ENCODE measurements at regions not wholly inside any gene's neighbourhood (a gene's known extent, or its start where the extent isn't known, plus 50 kb on each side); places are given as distances from the start of the nearest gene placed in this dataset.

DNA sequence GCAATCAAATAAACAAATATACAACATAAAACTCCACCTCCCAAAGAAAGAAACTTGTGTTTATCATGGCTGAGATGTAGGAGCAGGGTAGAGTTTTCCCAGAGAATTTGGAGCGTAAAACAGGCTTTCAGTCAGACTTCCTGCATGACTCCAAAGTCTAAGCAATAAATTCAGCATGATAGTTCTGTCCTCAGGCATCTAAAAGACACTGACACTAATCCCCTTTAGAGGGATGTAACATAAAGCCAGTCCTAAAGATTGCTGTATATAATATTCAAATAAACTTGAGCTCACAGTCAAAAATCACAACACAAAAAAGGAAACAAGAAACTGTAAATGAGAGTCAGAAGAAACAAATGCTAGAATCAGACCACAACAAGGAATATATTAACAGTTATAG is 234.4 kb downstream of the CENPW start:
- H3K27ac ChIP-seq: no peak overlapping the region
- H3K27me3 ChIP-seq (ENCODE audit: insufficient read depth, low read depth): no peaks in the 10 kb centered on the region
- H3K79me2 ChIP-seq (ENCODE audit: insufficient read depth, low read depth): no peaks in the 10 kb centered on the region
- no peaks in the 10 kb centered on the region for H3K4me1 ChIP-seq (ENCODE audit: low read depth, poor library complexity, severe bottlenecking)
- no peak overlapping the region for H3K9ac ChIP-seq
- no peak overlapping the region for H3K4me2 ChIP-seq
- no peaks in the 10 kb centered on the region for H3K36me3 ChIP-seq (ENCODE audit: insufficient read depth)
- no peak overlapping the region for H2AFZ ChIP-seq (ENCODE audit: low read depth)
- no peak for TF ChIP-seq CTCF (conservative IDR thresholded peaks at IDR 0.05; ENCODE audit: low read depth, low read length)
- no peak overlapping the region for H3K4me3 ChIP-seq (IDR thresholded peaks at IDR 0.05; ENCODE audit: insufficient read depth, low read depth, low read length)
- H4K20me1 ChIP-seq (ENCODE audit: insufficient read depth): no peaks in the 10 kb centered on the region

GRCh38 chr6:126581316-126581715 is 241.4 kb downstream of the CENPW start:
- no peak overlapping the region for H3K4me3 ChIP-seq (IDR thresholded peaks at IDR 0.05; ENCODE audit: insufficient read depth, low read depth, low read length)
- no peaks in the 10 kb centered on the region for H3K4me1 ChIP-seq (ENCODE audit: low read depth, poor library complexity, severe bottlenecking)
- no peaks in the 10 kb centered on the region for H4K20me1 ChIP-seq (ENCODE audit: insufficient read depth)
- H2AFZ ChIP-seq (ENCODE audit: low read depth): no peak overlapping the region
- H3K36me3 ChIP-seq (ENCODE audit: insufficient read depth): no peaks in the 10 kb centered on the region
- no peak overlapping the region for H3K27ac ChIP-seq
- no peaks in the 10 kb centered on the region for H3K79me2 ChIP-seq (ENCODE audit: insufficient read depth, low read depth)
- no peaks in the 10 kb centered on the region for H3K27me3 ChIP-seq (ENCODE audit: insufficient read depth, low read depth)
- H3K4me2 ChIP-seq: no peak overlapping the region
- H3K9ac ChIP-seq: no peak overlapping the region
- no peak for TF ChIP-seq CTCF (conservative IDR thresholded peaks at IDR 0.05; ENCODE audit: low read depth, low read length)

DNA sequence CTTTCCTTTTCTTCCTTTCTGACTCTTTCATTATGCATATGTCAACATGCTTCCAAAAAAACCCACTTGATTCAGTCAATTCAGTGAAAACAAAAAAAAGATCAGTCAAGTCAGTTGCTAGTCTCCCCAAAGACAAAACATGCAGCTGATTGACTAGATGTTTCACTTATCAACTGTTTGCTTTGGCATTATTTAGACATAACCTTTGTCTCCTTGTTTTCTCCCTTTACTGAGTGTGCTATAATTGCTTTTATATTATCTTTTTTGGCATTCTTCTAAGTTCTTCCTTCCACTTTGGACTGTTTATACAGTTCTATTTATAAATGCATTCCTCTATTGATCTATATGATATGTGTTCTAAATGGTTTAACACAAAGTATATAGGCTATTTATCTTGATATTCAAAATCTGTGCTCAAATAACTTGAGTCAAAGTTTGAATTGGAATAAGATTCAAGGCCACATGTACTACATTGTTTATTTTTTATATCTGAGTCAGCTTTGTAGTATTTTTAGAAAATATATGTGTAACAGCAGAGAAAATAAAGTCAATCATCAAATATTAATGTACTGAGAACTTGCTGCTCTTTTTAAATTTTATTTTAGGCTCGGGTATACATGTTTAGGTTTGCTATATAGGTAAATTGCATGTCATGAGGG is 260.5 kb downstream of the CENPW start:
- Histone ChIP-seq H3K4me3 (IDR thresholded peaks at IDR 0.05; ENCODE audit: insufficient read depth, low read depth, low read length) (no peak overlapping the region), H3K4me2 (no peak overlapping the region), H3K27ac (no peak overlapping the region), H3K9ac (no peak overlapping the region), H3K36me3 (ENCODE audit: insufficient read depth) (no peaks in the 10 kb centered on the region), H3K27me3 (ENCODE audit: insufficient read depth, low read depth) (no peaks in the 10 kb centered on the region), H2AFZ (ENCODE audit: low read depth) (no peak overlapping the region), H4K20me1 (ENCODE audit: insufficient read depth) (no peaks in the 10 kb centered on the region), H3K4me1 (ENCODE audit: low read depth, poor library complexity, severe bottlenecking) (no peaks in the 10 kb centered on the region), H3K79me2 (ENCODE audit: insufficient read depth, low read depth) (no peaks in the 10 kb centered on the region)
- no peak for TF ChIP-seq CTCF (conservative IDR thresholded peaks at IDR 0.05; ENCODE audit: low read depth, low read length)

GRCh38 chr6:126603410-126603809 is 263.5 kb downstream of the CENPW start:
- Histone ChIP-seq H3K4me2 (no peak overlapping the region), H3K4me1 (ENCODE audit: low read depth, poor library complexity, severe bottlenecking) (no peaks in the 10 kb centered on the region), H3K9ac (no peak overlapping the region), H2AFZ (ENCODE audit: low read depth) (no peak overlapping the region), H3K4me3 (IDR thresholded peaks at IDR 0.05; ENCODE audit: insufficient read depth, low read depth, low read length) (no peak overlapping the region), H4K20me1 (ENCODE audit: insufficient read depth) (no peaks in the 10 kb centered on the region), H3K27ac (no peak overlapping the region), H3K36me3 (ENCODE audit: insufficient read depth) (no peaks in the 10 kb centered on the region), H3K79me2 (ENCODE audit: insufficient read depth, low read depth) (no peaks in the 10 kb centered on the region), H3K27me3 (ENCODE audit: insufficient read depth, low read depth) (no peaks in the 10 kb centered on the region)
- no peak for TF ChIP-seq CTCF (conservative IDR thresholded peaks at IDR 0.05; ENCODE audit: low read depth, low read length)
